GM19463 (cell line): ENCODE measurements at regions not wholly inside any gene's neighbourhood (a gene's known extent, or its start where the extent isn't known, plus 50 kb on each side); places are given as distances from the start of the nearest gene placed in this dataset.
"Not testable (repeated sequence)": the region's sequence is repeated elsewhere in the genome, so short reads cannot be mapped to it uniquely, and the experiment has no call there.

Source experiments
- ATAC-seq: cut with Tn5 transposase; IDR thresholded peaks from one replicate; pipeline ENCODE4 v1.9.1; 2021; ENCODE audit warnings: mild to moderate bottlenecking, moderate library complexity; ENCODE audit not compliant: unreplicated experiment

DNA sequence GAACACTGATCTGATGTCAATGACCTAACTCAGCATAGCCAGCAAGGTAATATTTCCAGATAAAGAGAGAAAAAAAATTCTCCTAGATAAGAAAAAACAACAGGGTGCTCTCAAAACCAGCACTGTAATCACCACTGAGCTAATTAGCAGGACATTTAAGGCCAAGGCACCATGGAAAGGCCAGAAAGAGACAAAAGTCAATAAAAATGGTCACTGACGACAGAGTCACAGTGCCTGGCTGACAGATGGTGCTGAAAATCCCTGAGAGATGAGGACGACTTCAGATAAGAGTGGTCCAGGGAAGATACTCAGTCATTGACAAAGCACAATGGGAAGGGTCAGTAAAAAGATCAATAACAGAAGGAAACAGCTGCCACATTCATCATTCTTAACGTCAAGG, 186.7 kb downstream of the SPATA31A6 start:
- ATAC-seq: not testable (repeated sequence)

- ATAC-seq: not testable (repeated sequence)
Observed at GRCh38 chr9:42371417-42371816, 188.0 kb downstream of the SPATA31A6 start.

- ATAC-seq: not testable (repeated sequence)
Observed at GRCh38 chr9:42377530-42378417, 194.3 kb downstream of the SPATA31A6 start.

DNA sequence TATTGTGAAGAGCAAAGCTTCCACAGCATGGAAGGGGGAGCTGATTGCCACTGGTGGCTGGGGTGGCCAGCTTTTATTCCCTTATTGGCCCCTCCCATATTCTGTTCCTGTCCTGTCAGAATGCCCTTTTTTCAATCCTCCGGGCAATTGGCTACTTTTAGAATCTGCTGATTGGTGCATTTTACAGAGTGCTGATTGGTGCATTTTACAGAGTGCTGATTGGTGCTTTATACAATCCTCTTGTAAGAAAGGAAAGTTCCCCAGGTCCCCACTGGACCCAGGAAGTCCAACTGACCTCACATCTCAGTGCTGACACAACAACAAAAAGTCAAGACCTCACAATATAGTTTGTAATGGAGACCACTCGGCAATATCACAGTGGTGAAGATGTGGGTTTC, 195.0 kb downstream of the SPATA31A6 start:
- no peak for ATAC-seq

GRCh38 chr9:42379602-42380001, 196.1 kb downstream of the SPATA31A6 start:
- not testable (repeated sequence) for ATAC-seq

GRCh38 chr9:42384585-42384984, 201.1 kb downstream of the SPATA31A6 start:
- ATAC-seq: not testable (repeated sequence)

- ATAC-seq: not testable (repeated sequence)
Observed at GRCh38 chr9:42385574-42386120, 202.2 kb downstream of the SPATA31A6 start.

- no peak for ATAC-seq
Observed at GRCh38 chr9:42386477-42386876, 203.0 kb downstream of the SPATA31A6 start.

GRCh38 chr9:42388146-42388690, 204.8 kb downstream of the SPATA31A6 start:
- ATAC-seq: no peak

DNA sequence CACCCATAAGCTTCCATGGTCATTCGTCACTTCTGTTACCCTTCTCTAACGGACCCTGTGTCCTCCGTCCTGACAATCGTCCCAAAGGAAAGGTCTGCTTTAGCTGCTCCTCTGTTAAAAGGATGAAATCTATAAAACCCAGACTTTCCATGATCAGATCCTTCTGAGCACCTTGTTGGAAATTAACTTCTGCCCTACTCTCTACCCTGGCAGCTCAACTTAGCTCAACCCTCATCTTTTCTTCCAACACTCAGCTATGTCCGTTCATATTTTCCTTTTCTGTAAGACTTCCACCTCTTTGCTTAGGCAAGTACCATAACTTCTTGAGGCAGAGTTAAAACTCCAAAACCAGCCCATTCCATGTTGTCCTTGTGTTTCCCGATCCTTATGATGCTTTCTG, 205.4 kb downstream of the SPATA31A6 start:
- no peak for ATAC-seq

GRCh38 chr9:42392773-42393455, 209.5 kb downstream of the SPATA31A6 start:
- ATAC-seq: peak; percentile 58

- ATAC-seq: no peak
Observed at GRCh38 chr9:42396318-42396717, 212.9 kb downstream of the SPATA31A6 start.

- ATAC-seq: not testable (repeated sequence)
Observed at GRCh38 chr9:42397336-42397735, 213.9 kb downstream of the SPATA31A6 start.

DNA sequence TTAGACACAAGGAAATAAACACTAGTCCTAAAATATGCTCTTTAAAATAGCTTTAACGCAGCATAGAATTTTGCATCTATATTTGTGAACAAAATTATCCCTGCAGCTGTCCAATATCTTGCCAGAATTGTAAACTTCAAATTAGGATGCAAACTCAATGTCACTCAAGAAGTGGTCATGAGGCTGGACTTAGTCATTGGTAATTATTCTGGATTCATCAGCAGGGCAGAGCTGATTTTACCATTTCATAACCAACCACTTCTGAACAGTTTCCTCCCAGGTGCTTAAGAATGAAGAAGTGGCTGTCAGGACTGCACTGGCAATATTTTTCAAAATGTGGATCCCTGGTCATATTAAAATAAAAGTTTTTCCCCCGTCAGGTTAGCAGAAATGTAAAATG, 219.5 kb downstream of the SPATA31A6 start:
- not testable (repeated sequence) for ATAC-seq

GRCh38 chr9:42409581-42409980, 226.1 kb downstream of the SPATA31A6 start:
- ATAC-seq: not testable (repeated sequence)

- ATAC-seq: not testable (repeated sequence)
Observed at GRCh38 chr9:42412354-42412753, 228.9 kb downstream of the SPATA31A6 start.

DNA sequence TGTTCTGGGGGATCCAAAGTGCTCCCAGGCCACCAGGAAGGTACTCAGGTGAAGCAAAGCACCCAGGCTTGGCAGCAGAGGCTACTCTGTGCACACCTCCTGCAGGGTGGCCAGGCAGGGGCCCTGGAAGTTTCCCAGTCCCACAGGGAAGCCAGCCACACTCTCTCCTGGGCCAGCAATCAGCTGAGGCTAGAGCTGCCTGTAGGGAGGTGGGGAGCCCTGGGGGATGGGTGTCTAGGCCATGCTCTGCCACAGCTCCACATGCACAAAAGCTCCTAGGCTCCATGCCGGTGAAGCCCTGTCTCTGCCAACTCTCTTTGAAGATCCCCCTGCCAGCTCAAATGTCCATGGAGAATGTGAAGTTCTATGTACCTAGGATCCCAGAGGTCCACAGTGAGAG, 231.4 kb downstream of the SPATA31A6 start:
- ATAC-seq: not testable (repeated sequence)

DNA sequence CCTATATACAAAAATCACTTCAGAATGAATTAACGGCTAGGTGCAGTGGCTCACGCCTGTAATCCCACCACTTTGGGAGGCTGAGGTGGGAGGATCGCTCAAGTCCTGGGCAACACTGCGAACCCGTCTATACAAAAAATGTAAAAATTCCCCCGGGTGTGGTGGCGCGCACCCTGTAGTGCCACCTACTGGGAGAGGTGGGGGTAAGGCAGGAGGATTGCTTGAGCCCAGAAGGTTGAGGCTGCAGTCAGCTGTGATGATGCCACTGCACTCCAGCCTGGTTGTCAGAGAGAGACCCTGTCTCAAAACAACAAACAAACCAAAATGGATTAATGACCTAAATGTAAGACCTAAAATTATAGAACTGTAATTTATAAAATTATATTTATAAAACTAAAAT, 236.2 kb downstream of the SPATA31A6 start:
- ATAC-seq: not testable (repeated sequence)

- not testable (repeated sequence) for ATAC-seq
Observed at GRCh38 chr9:42420324-42420723, 236.9 kb downstream of the SPATA31A6 start.

DNA sequence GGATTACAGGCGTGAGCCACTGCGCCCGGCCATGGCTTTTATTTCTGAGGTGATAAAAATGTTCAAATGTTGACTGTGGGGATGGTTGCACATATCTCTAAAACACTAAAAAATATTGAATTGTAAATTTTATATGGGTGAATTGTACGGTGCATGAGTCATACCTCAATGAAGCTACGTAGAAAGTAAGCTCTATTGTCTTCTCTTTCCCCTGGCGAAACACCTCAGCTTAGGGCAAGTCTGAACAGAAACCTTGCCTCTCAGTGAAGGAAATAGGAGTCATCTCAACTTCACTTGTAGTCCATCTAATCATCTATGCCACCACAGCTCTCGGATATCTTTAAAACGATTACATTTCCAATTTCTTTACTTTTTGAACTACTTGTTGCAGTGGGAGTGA, 238.2 kb downstream of the SPATA31A6 start:
- not testable (repeated sequence) for ATAC-seq
